Choroid plexus epithelial cell (primary cell): ENCODE measurements at regions not wholly inside any gene's neighbourhood (a gene's known extent, or its start where the extent isn't known, plus 50 kb on each side); places are given as distances from the start of the nearest gene placed in this dataset.
"Not testable (repeated sequence)": the region's sequence is repeated elsewhere in the genome, so short reads cannot be mapped to it uniquely, and the experiment has no call there.

Experiments
- DNase-seq: peaks from one replicate; pipeline ENCODE4 v3.0.0-alpha.2; 2010; ENCODE audit warnings: low read depth
- H3K4me3 ChIP-seq: 2 replicates; pipeline ENCODE4 v1.5.1; 2011; ENCODE audit warnings: low read depth, mild to moderate bottlenecking, control low read depth, low read length, moderate library complexity
- TF ChIP-seq, protein P1 (sequence below): conservative IDR thresholded peaks from 2 replicates; pipeline ENCODE4 v1.5.1; 2011; ENCODE audit warnings: low read depth, mild to moderate bottlenecking, control low read depth, inconsistent platforms, low read length, moderate library complexity

- H3K4me3 ChIP-seq = no peak overlapping the region
- TF ChIP-seq, protein P1, sequence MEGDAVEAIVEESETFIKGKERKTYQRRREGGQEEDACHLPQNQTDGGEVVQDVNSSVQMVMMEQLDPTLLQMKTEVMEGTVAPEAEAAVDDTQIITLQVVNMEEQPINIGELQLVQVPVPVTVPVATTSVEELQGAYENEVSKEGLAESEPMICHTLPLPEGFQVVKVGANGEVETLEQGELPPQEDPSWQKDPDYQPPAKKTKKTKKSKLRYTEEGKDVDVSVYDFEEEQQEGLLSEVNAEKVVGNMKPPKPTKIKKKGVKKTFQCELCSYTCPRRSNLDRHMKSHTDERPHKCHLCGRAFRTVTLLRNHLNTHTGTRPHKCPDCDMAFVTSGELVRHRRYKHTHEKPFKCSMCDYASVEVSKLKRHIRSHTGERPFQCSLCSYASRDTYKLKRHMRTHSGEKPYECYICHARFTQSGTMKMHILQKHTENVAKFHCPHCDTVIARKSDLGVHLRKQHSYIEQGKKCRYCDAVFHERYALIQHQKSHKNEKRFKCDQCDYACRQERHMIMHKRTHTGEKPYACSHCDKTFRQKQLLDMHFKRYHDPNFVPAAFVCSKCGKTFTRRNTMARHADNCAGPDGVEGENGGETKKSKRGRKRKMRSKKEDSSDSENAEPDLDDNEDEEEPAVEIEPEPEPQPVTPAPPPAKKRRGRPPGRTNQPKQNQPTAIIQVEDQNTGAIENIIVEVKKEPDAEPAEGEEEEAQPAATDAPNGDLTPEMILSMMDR = no peak
- no peak for DNase-seq
Observed at GRCh38 chr1:102498929-102499328, 502.2 kb upstream of the OLFM3 start.

GRCh38 chr1:102497810-102498209 is 501.1 kb upstream of the OLFM3 start:
- not testable (repeated sequence) for H3K4me3 ChIP-seq, DNase-seq

GRCh38 chr1:102472520-102472919 is 475.8 kb upstream of the OLFM3 start:
- DNase-seq = no peak
- TF ChIP-seq, protein P1 = no peak
- no peak overlapping the region for H3K4me3 ChIP-seq

DNA sequence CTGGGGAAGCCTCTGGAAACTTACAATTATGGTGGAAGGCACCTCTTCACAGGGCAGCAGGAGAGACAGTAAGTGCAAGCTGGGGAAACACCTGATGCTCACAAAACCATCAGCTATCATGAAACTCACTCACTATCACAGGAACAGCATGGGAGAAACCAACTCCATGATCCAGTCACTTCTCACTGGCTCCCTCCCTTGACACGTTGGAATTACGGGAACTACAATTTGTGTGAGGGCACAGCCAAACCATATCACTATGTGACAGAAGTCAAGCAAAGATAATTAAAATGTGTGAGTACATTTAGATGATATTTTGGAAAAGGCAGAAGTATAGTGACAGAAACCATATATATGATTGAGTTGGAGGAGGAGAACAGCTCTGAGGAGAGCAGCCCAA is 474.0 kb upstream of the OLFM3 start:
- DNase-seq = no peak
- no peak overlapping the region for H3K4me3 ChIP-seq
- TF ChIP-seq, protein P1 = no peak

DNA sequence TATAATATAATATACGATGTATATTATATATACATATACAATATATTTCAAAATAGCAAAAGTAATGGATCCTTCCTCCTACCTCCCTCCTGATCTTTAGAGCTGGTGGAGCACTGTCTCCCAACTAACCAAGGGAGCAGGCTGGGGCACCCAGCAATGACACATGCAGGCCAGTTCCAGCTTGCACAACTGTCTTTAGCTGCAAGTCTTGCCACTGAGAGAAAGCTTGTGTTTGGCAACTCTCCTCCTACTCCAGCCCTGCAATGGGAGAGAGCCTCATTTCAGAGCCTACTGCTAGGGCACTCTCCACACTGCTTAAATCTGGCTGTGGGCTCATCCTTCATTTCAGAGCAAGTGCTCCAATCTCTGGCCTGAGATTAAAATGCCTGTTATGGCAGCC is 469.8 kb upstream of the OLFM3 start:
- TF ChIP-seq, protein P1 = no peak
- no peak for DNase-seq
- no peak overlapping the region for H3K4me3 ChIP-seq

DNA sequence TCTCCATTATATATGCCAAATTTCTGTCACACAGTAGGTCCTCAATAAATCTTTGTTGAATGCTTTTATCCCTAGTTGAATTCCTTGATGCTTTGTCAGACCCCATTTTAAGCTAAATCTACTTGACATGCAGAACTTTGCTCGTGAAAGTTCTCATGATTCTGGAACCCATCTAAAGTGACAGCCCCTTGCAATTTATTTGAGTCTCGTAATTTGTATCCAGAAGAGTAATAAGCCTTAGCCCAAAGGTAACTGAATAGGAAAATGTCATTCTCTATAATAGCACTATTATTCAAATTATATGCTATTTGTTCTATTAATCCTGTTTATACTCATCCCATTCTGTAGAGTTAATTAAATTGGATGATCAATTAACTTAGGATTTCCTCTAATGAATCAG is 466.6 kb upstream of the OLFM3 start:
- TF ChIP-seq, protein P1 = no peak
- H3K4me3 ChIP-seq = no peak overlapping the region
- DNase-seq = no peak

- H3K4me3 ChIP-seq, DNase-seq: not testable (repeated sequence)
Observed at GRCh38 chr1:102442317-102442716, 445.6 kb upstream of the OLFM3 start.

DNA sequence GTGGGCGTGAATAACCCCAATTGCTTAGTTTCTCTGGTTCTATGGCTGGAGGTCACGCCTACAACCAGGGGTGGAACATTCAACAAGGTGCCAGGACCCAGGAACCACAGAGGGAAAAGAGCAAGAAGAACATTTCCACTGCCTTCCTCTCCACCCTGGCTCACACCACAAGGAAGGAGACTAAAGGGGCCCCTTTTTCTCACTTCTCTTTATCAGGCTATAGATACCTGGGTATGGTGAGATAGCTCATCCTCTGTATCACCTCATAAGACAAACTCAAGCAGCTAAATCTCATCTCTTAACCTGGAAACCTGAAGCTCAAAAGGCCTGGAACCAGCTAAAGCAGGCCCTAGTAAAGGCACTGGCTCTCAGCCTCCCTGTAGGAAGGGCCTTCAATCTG is 438.8 kb upstream of the OLFM3 start:
- no peak for DNase-seq
- no peak overlapping the region for H3K4me3 ChIP-seq
- TF ChIP-seq, protein P1 = no peak
